Peyer's patch (tissue), 4 donors: ENCODE measurements at regions not wholly inside any gene's neighbourhood (a gene's known extent, or its start where the extent isn't known, plus 50 kb on each side); places are given as distances from the start of the nearest gene placed in this dataset.

Experiments
- DNase-seq, 3 donors: peaks; one replicate each; pipeline ENCODE4 v3.0.0-alpha.2; 2017 to 2019
- H3K27ac ChIP-seq, 4 donors: fragments of 200-600 bp; sonication (generic); one replicate each; pipeline ENCODE4 v1.5.1; 2016 to 2019
- H3K27me3 ChIP-seq, 2 donors: fragments of 200-600 bp; sonication (generic); one replicate each; pipeline ENCODE4 v1.5.1; 2019
- H3K36me3 ChIP-seq, 3 donors: fragments of 200-600 bp; sonication (generic); one replicate each; pipeline ENCODE4 v1.5.1; 2016 to 2019
- H3K4me1 ChIP-seq, 4 donors: fragments of 200-600 bp; sonication (generic); one replicate each; pipeline ENCODE4 v1.5.1; 2016 to 2019
- H3K4me3 ChIP-seq, 4 donors: fragments of 200-600 bp; sonication (generic); 1 replicate in 3 of 4; 2 replicates in 1 of 4; pipeline ENCODE4 v1.5.1; 2016 to 2019; ENCODE audit warnings: mild to moderate bottlenecking in 1 of 4
- H3K9me3 ChIP-seq, 4 donors: fragments of 200-600 bp; sonication (generic); one replicate each; pipeline ENCODE4 v1.5.1; 2016 to 2019; ENCODE audit warnings: mild to moderate bottlenecking in 1 of 4
- CTCF ChIP-seq, 6 experiments: fragments of 450-650 bp in 4 of 6; fragments of 200-600 bp in 2 of 6; sonication (generic) in 1 of 6; IDR thresholded peaks; one replicate each; pipeline ENCODE4 v1.5.1; 2017 to 2019; ENCODE audit warnings: antibody characterized with exemption in 6 of 6, mild to moderate bottlenecking in 3 of 6, moderate library complexity in 1 of 6
- POLR2A ChIP-seq, 2 donors: fragments of 450-650 bp; IDR thresholded peaks; one replicate each; pipeline ENCODE4 v1.5.1; 2017; ENCODE audit warnings: antibody characterized with exemption in 2 of 2, mild to moderate bottlenecking in 2 of 2, moderate library complexity in 2 of 2

GRCh38 chr13:78215458-78216108 is 297.0 kb upstream of the EDNRB start:
- DNase-seq = no peak
- H3K4me1 ChIP-seq = no peaks in the 10 kb centered on the region
- TF ChIP-seq CTCF (IDR thresholded peaks at IDR 0.05) = no peak
- TF ChIP-seq POLR2A (IDR thresholded peaks at IDR 0.05) = no peak
- H3K27me3 ChIP-seq = no peaks in the 10 kb centered on the region
- H3K27ac ChIP-seq = no peak overlapping the region
- no peaks in the 10 kb centered on the region for H3K9me3 ChIP-seq
- H3K4me3 ChIP-seq = no peak overlapping the region
- H3K36me3 ChIP-seq = no peaks in the 10 kb centered on the region

- Histone ChIP-seq H3K9me3 (no peaks in the 10 kb centered on the region), H3K4me1 (no peaks in the 10 kb centered on the region), H3K36me3 (no peaks in the 10 kb centered on the region), H3K4me3 (no peak overlapping the region), H3K27me3 (no peaks in the 10 kb centered on the region), H3K27ac (no peak overlapping the region)
- DNase-seq = no peak
- TF ChIP-seq CTCF (IDR thresholded peaks at IDR 0.05) (no peak), POLR2A (IDR thresholded peaks at IDR 0.05) (no peak)
Measured at GRCh38 chr13:78201411-78201810, 282.8 kb upstream of the EDNRB start.

GRCh38 chr13:78198821-78199220 is 280.2 kb upstream of the EDNRB start:
- Histone ChIP-seq H3K27me3 (no peaks in the 10 kb centered on the region), H3K27ac (no peak overlapping the region), H3K9me3 (no peaks in the 10 kb centered on the region), H3K36me3 (no peaks in the 10 kb centered on the region), H3K4me3 (no peak overlapping the region), H3K4me1 (no peaks in the 10 kb centered on the region)
- DNase-seq = no peak
- no peak for TF ChIP-seq CTCF (IDR thresholded peaks at IDR 0.05)
- TF ChIP-seq POLR2A (IDR thresholded peaks at IDR 0.05) = no peak

- no peaks in the 10 kb centered on the region for H3K27me3 ChIP-seq
- no peak for DNase-seq
- H3K4me1 ChIP-seq = no peaks in the 10 kb centered on the region
- H3K36me3 ChIP-seq = no peaks in the 10 kb centered on the region
- H3K4me3 ChIP-seq = no peak overlapping the region
- no peaks in the 10 kb centered on the region for H3K9me3 ChIP-seq
- H3K27ac ChIP-seq = no peak overlapping the region
- no peak for TF ChIP-seq CTCF (IDR thresholded peaks at IDR 0.05)
- no peak for TF ChIP-seq POLR2A (IDR thresholded peaks at IDR 0.05)
Measured at GRCh38 chr13:78198419-78198818, 279.8 kb upstream of the EDNRB start.

- H3K27ac ChIP-seq = no peak overlapping the region
- no peak for DNase-seq
Measured at GRCh38 chr13:78197231-78197630, 278.6 kb upstream of the EDNRB start.

More at GRCh38 chr13:78197231-78197630, 278.6 kb upstream of the EDNRB start:
- TF ChIP-seq POLR2A (IDR thresholded peaks at IDR 0.05) = no peak
- no peak for TF ChIP-seq CTCF (IDR thresholded peaks at IDR 0.05)
- Histone ChIP-seq H3K4me3 (no peak overlapping the region), H3K27me3 (no peaks in the 10 kb centered on the region), H3K9me3 (no peaks in the 10 kb centered on the region), H3K36me3 (no peaks in the 10 kb centered on the region), H3K4me1 (no peaks in the 10 kb centered on the region)
